GM23338 (cell line): ENCODE measurements at regions not wholly inside any gene's neighbourhood (a gene's known extent, or its start where the extent isn't known, plus 50 kb on each side); places are given as distances from the start of the nearest gene placed in this dataset.

Experiments
- ATAC-seq: fragments of 200-7000 bp; cut with Tn5 transposase; 3 replicates; pipeline ENCODE4 v1.9.1; 2020
- DNase-seq: peaks from one replicate; pipeline ENCODE4 v3.0.0-alpha.2; 2015; ENCODE audit warnings: low spot score
- H2AFZ ChIP-seq: fragments of 200-600 bp; sonication (generic); 2 replicates; pipeline ENCODE4 v1.8.0; 2016; ENCODE audit warnings: antibody characterized with exemption, mild to moderate bottlenecking, moderate library complexity
- H3F3A ChIP-seq: fragments of 200-600 bp; sonication (generic); replicated peaks from 2 replicates; pipeline ENCODE4 v1.8.0; 2017; ENCODE audit warnings: antibody characterized with exemption, mixed run types, low read depth
- H3K27ac ChIP-seq: fragments of 200-600 bp; sonication (generic); 2 replicates; pipeline ENCODE4 v1.6.1; 2016; ENCODE audit warnings: low read depth
- H3K27me3 ChIP-seq: fragments of 200-600 bp; sonication (generic); 2 replicates; pipeline ENCODE4 v1.8.0; 2016; ENCODE audit warnings: mild to moderate bottlenecking, mixed run types, moderate library complexity; ENCODE audit not compliant: insufficient read depth
- H3K36me3 ChIP-seq: fragments of 200-600 bp; sonication (generic); 2 replicates; pipeline ENCODE4 v1.8.0; 2016; ENCODE audit warnings: mild to moderate bottlenecking; ENCODE audit not compliant: insufficient read depth
- H3K4me1 ChIP-seq: fragments of 200-600 bp; sonication (generic); 2 replicates; pipeline ENCODE4 v1.8.0; 2016; ENCODE audit warnings: mild to moderate bottlenecking, moderate library complexity; ENCODE audit not compliant: insufficient read depth
- H3K4me2 ChIP-seq: fragments of 200-600 bp; sonication (generic); 2 replicates; pipeline ENCODE4 v1.7.1; 2017; ENCODE audit warnings: mixed run types
- H3K4me3 ChIP-seq: fragments of 200-600 bp; sonication (generic); 2 replicates; pipeline ENCODE4 v1.6.1; 2016; ENCODE audit warnings: mixed run types
- H3K79me2 ChIP-seq: fragments of 200-600 bp; sonication (generic); replicated peaks from 2 replicates; pipeline ENCODE4 v1.8.0; 2017; ENCODE audit warnings: mild to moderate bottlenecking; ENCODE audit not compliant: insufficient read depth
- H3K9me2 ChIP-seq: fragments of 200-600 bp; sonication (generic); 2 replicates; pipeline ENCODE4 v1.8.0; 2017; ENCODE audit not compliant: insufficient read depth
- H4K20me1 ChIP-seq: fragments of 200-600 bp; sonication (generic); replicated peaks from 2 replicates; pipeline ENCODE4 v1.8.0; 2017; ENCODE audit warnings: mild to moderate bottlenecking; ENCODE audit not compliant: insufficient read depth
- H3K27ac Mint-ChIP-seq: 2 replicates; pipeline ENCODE4 v1.8.0; 2020; ENCODE audit warnings: inconsistent platforms, mild to moderate bottlenecking, moderate library complexity, mixed read lengths
- H3K27me3 Mint-ChIP-seq: 3 replicates; pipeline ENCODE4 v1.8.0; 2022; ENCODE audit warnings: low read depth, mild to moderate bottlenecking, moderate library complexity, mixed read lengths, inconsistent platforms; ENCODE audit not compliant: insufficient read depth, poor library complexity
- H3K36me3 Mint-ChIP-seq: 3 replicates; pipeline ENCODE4 v1.8.0; 2021; ENCODE audit warnings: low read depth, mild to moderate bottlenecking, inconsistent platforms, moderate library complexity, mixed read lengths
- H3K4me1 Mint-ChIP-seq: 3 replicates; pipeline ENCODE4 v1.8.0; 2020; ENCODE audit warnings: mild to moderate bottlenecking, inconsistent platforms, mixed read lengths
- H3K4me3 Mint-ChIP-seq: 3 replicates; pipeline ENCODE4 v1.8.0; 2021; ENCODE audit warnings: moderate library complexity, mild to moderate bottlenecking, inconsistent platforms, mixed read lengths
- H3K9me3 Mint-ChIP-seq: 3 replicates; pipeline ENCODE4 v1.8.0; 2020; ENCODE audit warnings: moderate library complexity, mild to moderate bottlenecking, inconsistent platforms, mixed read lengths
- CREB1 ChIP-seq: fragments of 250-450 bp; sonication (Bioruptor Pico); IDR thresholded peaks from 2 replicates; pipeline ENCODE4 v1.5.0; 2020; ENCODE audit warnings: low read depth, mild to moderate bottlenecking, moderate library complexity
- EZH2 ChIP-seq: fragments of 200-600 bp; sonication (generic); IDR thresholded peaks from one replicate; pipeline ENCODE4 v1.8.0; 2017; ENCODE audit warnings: antibody characterized with exemption, mild to moderate bottlenecking, low read depth; ENCODE audit not compliant: unreplicated experiment
- EZH2phosphoT487 ChIP-seq: fragments of 200-600 bp; sonication (generic); IDR thresholded peaks from one replicate; pipeline ENCODE4 v1.8.1; 2018; ENCODE audit warnings: antibody characterized with exemption; ENCODE audit not compliant: unreplicated experiment
- JUNB ChIP-seq: IDR thresholded peaks from one replicate; pipeline ENCODE4 v1.6.1; 2016; ENCODE audit warnings: antibody characterized with exemption; ENCODE audit not compliant: unreplicated experiment
- NANOG ChIP-seq: IDR thresholded peaks from 2 replicates; pipeline ENCODE4 v1.6.1; 2016; ENCODE audit warnings: antibody characterized with exemption, borderline replicate concordance
- STAT1 ChIP-seq: IDR thresholded peaks from one replicate; pipeline ENCODE4 v1.6.1; 2016; ENCODE audit warnings: antibody characterized with exemption; ENCODE audit not compliant: unreplicated experiment
- ZNF114 ChIP-seq: fragments of 250-450 bp; sonication (Bioruptor Pico); IDR thresholded peaks from 2 replicates; pipeline ENCODE4 v1.5.0; 2020; ENCODE audit warnings: mild to moderate bottlenecking, moderate library complexity
- TF ChIP-seq, protein P1 (sequence below): fragments of 250-450 bp; sonication (Bioruptor Pico); IDR thresholded peaks from 2 replicates; pipeline ENCODE4 v1.5.0; 2020; ENCODE audit warnings: mild to moderate bottlenecking, moderate library complexity
- TF ChIP-seq, protein P2 (sequence below): IDR thresholded peaks from one replicate; pipeline ENCODE4 v1.6.1; 2018; ENCODE audit warnings: antibody characterized with exemption; ENCODE audit not compliant: unreplicated experiment
- TF ChIP-seq, protein P3 (sequence below), 2 experiments: fragments of 200-600 bp in 1 of 2; sonication (generic) in 1 of 2; conservative IDR thresholded peaks; 2 replicates each; pipeline versions ENCODE4 v1.5.1 to v1.6.1; 2016 to 2017; ENCODE audit warnings: antibody characterized with exemption in 2 of 2, low read depth in 2 of 2, mild to moderate bottlenecking in 2 of 2, moderate library complexity in 1 of 2

DNA sequence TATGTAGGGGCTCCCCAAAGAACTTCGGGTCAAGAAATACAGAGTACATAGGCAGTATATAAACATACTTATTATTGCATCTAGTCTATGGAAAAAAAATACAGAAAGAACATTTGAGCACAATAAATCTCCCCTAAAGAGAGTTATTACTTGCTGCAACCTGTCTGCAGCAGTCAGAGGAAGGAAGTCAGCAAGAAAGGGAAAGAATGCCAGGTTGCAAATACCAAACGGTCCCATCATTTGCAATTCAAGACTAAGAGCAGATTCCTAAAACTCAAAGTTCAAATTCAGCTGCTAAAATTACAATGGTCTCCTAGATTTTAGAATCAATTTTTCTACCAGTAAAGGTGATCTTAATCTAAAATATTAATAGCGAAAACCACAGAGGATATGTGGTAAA lies 236.2 kb upstream of the NUDT6 start:
- peaks cover 50% of the 10 kb centered on the region for H3K4me1 Mint-ChIP-seq
- peak overlapping the region; percentile 53; the same call in 2 of the 3 replicates for H3K4me3 Mint-ChIP-seq
- Histone ChIP-seq H2AFZ (no peak overlapping the region), H3K79me2 (no peaks in the 10 kb centered on the region; the same call in 1 of the 2 replicates), H3F3A (no peaks in the 10 kb centered on the region), H4K20me1 (no peaks in the 10 kb centered on the region), H3K9me2 (no peaks in the 10 kb centered on the region), H3K27ac (peak overlapping the region; percentile 95), H3K4me1 (peaks cover 47% of the 10 kb centered on the region), H3K4me3 (peak overlapping the region; percentile 19), H3K4me2 (peak overlapping the region; percentile 52), H3K27me3 (no peaks in the 10 kb centered on the region), H3K36me3 (no peaks in the 10 kb centered on the region)
- no peak for TF ChIP-seq EZH2phosphoT487
- TF ChIP-seq NANOG, result peak; percentile 17; the same call in 1 of the 2 replicates
- TF ChIP-seq, protein P1, sequence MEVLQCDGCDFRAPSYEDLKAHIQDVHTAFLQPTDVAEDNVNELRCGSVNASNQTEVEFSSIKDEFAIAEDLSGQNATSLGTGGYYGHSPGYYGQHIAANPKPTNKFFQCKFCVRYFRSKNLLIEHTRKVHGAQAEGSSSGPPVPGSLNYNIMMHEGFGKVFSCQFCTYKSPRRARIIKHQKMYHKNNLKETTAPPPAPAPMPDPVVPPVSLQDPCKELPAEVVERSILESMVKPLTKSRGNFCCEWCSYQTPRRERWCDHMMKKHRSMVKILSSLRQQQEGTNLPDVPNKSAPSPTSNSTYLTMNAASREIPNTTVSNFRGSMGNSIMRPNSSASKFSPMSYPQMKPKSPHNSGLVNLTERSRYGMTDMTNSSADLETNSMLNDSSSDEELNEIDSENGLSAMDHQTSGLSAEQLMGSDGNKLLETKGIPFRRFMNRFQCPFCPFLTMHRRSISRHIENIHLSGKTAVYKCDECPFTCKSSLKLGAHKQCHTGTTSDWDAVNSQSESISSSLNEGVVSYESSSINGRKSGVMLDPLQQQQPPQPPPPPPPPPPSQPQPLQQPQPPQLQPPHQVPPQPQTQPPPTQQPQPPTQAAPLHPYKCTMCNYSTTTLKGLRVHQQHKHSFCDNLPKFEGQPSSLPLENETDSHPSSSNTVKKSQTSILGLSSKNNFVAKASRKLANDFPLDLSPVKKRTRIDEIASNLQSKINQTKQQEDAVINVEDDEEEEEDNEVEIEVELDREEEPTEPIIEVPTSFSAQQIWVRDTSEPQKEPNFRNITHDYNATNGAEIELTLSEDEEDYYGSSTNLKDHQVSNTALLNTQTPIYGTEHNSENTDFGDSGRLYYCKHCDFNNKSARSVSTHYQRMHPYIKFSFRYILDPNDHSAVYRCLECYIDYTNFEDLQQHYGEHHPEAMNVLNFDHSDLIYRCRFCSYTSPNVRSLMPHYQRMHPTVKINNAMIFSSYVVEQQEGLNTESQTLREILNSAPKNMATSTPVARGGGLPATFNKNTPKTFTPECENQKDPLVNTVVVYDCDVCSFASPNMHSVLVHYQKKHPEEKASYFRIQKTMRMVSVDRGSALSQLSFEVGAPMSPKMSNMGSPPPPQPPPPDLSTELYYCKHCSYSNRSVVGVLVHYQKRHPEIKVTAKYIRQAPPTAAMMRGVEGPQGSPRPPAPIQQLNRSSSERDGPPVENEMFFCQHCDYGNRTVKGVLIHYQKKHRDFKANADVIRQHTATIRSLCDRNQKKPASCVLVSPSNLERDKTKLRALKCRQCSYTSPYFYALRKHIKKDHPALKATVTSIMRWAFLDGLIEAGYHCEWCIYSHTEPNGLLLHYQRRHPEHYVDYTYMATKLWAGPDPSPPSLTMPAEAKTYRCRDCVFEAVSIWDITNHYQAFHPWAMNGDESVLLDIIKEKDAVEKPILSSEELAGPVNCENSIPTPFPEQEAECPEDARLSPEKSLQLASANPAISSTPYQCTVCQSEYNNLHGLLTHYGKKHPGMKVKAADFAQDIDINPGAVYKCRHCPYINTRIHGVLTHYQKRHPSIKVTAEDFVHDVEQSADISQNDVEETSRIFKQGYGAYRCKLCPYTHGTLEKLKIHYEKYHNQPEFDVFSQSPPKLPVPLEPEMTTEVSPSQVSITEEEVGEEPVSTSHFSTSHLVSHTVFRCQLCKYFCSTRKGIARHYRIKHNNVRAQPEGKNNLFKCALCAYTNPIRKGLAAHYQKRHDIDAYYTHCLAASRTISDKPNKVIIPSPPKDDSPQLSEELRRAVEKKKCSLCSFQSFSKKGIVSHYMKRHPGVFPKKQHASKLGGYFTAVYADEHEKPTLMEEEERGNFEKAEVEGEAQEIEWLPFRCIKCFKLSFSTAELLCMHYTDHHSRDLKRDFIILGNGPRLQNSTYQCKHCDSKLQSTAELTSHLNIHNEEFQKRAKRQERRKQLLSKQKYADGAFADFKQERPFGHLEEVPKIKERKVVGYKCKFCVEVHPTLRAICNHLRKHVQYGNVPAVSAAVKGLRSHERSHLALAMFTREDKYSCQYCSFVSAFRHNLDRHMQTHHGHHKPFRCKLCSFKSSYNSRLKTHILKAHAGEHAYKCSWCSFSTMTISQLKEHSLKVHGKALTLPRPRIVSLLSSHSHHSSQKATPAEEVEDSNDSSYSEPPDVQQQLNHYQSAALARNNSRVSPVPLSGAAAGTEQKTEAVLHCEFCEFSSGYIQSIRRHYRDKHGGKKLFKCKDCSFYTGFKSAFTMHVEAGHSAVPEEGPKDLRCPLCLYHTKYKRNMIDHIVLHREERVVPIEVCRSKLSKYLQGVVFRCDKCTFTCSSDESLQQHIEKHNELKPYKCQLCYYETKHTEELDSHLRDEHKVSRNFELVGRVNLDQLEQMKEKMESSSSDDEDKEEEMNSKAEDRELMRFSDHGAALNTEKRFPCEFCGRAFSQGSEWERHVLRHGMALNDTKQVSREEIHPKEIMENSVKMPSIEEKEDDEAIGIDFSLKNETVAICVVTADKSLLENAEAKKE, result no peak
- peak overlapping the region; percentile 88 for H3K27ac Mint-ChIP-seq
- H3K27me3 Mint-ChIP-seq, result peaks cover 5% of the 10 kb centered on the region
- no peaks in the 10 kb centered on the region; the same call in 2 of the 3 replicates for H3K9me3 Mint-ChIP-seq
- H3K36me3 Mint-ChIP-seq, result no peaks in the 10 kb centered on the region
- DNase-seq (peak; percentile 76), ATAC-seq (peak; percentile 75)

DNA sequence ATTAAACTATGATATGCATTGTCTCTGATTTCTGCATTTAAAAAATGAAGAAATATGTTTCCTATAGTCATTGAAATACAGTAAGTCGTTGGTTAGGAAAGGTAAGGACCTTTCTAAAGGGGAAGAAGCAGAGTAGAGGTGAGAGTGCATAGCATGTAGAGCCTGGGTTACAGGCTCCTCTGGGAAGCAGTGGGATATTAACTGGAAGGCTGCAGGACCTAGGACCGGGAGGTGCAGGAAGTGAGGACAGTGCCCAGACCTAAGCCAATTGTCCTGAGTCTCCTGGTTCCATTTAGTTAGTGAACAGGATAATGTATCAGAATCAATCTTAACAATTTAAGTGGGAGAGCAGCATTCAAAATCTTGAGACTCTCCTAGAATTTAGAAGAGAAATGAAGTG lies 237.1 kb upstream of the NUDT6 start:
- peak; percentile 58 for DNase-seq
- Histone ChIP-seq H4K20me1 (no peaks in the 10 kb centered on the region), H3F3A (no peaks in the 10 kb centered on the region), H3K4me3 (no peak overlapping the region), H3K79me2 (no peaks in the 10 kb centered on the region; the same call in 1 of the 2 replicates), H3K27me3 (no peaks in the 10 kb centered on the region), H3K9me2 (no peaks in the 10 kb centered on the region), H3K27ac (peak overlapping the region; percentile 72), H3K36me3 (no peaks in the 10 kb centered on the region), H3K4me2 (peak overlapping the region; percentile 19), H3K4me1 (peaks cover 38% of the 10 kb centered on the region), H2AFZ (no peak overlapping the region)
- peak overlapping the region; percentile 88 for H3K27ac Mint-ChIP-seq
- peaks cover 45% of the 10 kb centered on the region for H3K4me1 Mint-ChIP-seq
- H3K27me3 Mint-ChIP-seq, result peaks cover 5% of the 10 kb centered on the region
- no peaks in the 10 kb centered on the region for H3K36me3 Mint-ChIP-seq
- H3K9me3 Mint-ChIP-seq, result no peaks in the 10 kb centered on the region
- H3K4me3 Mint-ChIP-seq, result peak overlapping the region; percentile 13; the same call in 1 of the 3 replicates
- peak; percentile 95 for ATAC-seq
- TF ChIP-seq CREB1 (CRISPR knock-in tag) (no peak), EZH2 (no peak), STAT1 (no peak), ZNF114 (CRISPR knock-in tag) (no peak), JUNB (no peak), EZH2phosphoT487 (no peak)
- TF ChIP-seq, protein P2, sequence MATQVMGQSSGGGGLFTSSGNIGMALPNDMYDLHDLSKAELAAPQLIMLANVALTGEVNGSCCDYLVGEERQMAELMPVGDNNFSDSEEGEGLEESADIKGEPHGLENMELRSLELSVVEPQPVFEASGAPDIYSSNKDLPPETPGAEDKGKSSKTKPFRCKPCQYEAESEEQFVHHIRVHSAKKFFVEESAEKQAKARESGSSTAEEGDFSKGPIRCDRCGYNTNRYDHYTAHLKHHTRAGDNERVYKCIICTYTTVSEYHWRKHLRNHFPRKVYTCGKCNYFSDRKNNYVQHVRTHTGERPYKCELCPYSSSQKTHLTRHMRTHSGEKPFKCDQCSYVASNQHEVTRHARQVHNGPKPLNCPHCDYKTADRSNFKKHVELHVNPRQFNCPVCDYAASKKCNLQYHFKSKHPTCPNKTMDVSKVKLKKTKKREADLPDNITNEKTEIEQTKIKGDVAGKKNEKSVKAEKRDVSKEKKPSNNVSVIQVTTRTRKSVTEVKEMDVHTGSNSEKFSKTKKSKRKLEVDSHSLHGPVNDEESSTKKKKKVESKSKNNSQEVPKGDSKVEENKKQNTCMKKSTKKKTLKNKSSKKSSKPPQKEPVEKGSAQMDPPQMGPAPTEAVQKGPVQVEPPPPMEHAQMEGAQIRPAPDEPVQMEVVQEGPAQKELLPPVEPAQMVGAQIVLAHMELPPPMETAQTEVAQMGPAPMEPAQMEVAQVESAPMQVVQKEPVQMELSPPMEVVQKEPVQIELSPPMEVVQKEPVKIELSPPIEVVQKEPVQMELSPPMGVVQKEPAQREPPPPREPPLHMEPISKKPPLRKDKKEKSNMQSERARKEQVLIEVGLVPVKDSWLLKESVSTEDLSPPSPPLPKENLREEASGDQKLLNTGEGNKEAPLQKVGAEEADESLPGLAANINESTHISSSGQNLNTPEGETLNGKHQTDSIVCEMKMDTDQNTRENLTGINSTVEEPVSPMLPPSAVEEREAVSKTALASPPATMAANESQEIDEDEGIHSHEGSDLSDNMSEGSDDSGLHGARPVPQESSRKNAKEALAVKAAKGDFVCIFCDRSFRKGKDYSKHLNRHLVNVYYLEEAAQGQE, result no peak
- TF ChIP-seq, protein P3, sequence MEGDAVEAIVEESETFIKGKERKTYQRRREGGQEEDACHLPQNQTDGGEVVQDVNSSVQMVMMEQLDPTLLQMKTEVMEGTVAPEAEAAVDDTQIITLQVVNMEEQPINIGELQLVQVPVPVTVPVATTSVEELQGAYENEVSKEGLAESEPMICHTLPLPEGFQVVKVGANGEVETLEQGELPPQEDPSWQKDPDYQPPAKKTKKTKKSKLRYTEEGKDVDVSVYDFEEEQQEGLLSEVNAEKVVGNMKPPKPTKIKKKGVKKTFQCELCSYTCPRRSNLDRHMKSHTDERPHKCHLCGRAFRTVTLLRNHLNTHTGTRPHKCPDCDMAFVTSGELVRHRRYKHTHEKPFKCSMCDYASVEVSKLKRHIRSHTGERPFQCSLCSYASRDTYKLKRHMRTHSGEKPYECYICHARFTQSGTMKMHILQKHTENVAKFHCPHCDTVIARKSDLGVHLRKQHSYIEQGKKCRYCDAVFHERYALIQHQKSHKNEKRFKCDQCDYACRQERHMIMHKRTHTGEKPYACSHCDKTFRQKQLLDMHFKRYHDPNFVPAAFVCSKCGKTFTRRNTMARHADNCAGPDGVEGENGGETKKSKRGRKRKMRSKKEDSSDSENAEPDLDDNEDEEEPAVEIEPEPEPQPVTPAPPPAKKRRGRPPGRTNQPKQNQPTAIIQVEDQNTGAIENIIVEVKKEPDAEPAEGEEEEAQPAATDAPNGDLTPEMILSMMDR (conservative IDR thresholded peaks at IDR 0.05; ENCODE audit: low read depth in 2 of 2), result no peak
